Neural crest cell (in vitro differentiated cells): ENCODE measurements at regions not wholly inside any gene's neighbourhood (a gene's known extent, or its start where the extent isn't known, plus 50 kb on each side); places are given as distances from the start of the nearest gene placed in this dataset.
A peak's percentile ranks its signal among the peaks of the same experiment; 100 is the strongest.

Experiments
- DNase-seq: peaks from one replicate; pipeline ENCODE4 v3.0.0; 2021; ENCODE audit warnings: low read depth, mixed read lengths, low spot score
- H3K27ac Mint-ChIP-seq: one replicate; pipeline ENCODE4 v1.8.0; 2021; ENCODE audit warnings: mild to moderate bottlenecking, mixed read lengths; ENCODE audit not compliant: unreplicated experiment
- H3K27me3 Mint-ChIP-seq: 2 replicates; pipeline ENCODE4 v1.8.0; 2021; ENCODE audit warnings: low read depth, mild to moderate bottlenecking, mixed read lengths
- H3K36me3 Mint-ChIP-seq: 2 replicates; pipeline ENCODE4 v1.8.0; 2021; ENCODE audit warnings: low read depth, mild to moderate bottlenecking, mixed read lengths
- H3K4me1 Mint-ChIP-seq: 2 replicates; pipeline ENCODE4 v1.8.0; 2021; ENCODE audit warnings: mixed read lengths
- H3K4me3 Mint-ChIP-seq: one replicate; pipeline ENCODE4 v1.8.0; 2021; ENCODE audit warnings: mild to moderate bottlenecking, mixed read lengths
- H3K9me3 Mint-ChIP-seq: 2 replicates; pipeline ENCODE4 v1.8.0; 2021; ENCODE audit warnings: mixed read lengths
- TF ChIP-seq, protein P1 (sequence below): fragments of 200-600 bp; sonication (generic); conservative IDR thresholded peaks from 2 replicates; pipeline ENCODE4 v1.5.0; 2021; ENCODE audit warnings: antibody characterized with exemption, mild to moderate bottlenecking

DNA sequence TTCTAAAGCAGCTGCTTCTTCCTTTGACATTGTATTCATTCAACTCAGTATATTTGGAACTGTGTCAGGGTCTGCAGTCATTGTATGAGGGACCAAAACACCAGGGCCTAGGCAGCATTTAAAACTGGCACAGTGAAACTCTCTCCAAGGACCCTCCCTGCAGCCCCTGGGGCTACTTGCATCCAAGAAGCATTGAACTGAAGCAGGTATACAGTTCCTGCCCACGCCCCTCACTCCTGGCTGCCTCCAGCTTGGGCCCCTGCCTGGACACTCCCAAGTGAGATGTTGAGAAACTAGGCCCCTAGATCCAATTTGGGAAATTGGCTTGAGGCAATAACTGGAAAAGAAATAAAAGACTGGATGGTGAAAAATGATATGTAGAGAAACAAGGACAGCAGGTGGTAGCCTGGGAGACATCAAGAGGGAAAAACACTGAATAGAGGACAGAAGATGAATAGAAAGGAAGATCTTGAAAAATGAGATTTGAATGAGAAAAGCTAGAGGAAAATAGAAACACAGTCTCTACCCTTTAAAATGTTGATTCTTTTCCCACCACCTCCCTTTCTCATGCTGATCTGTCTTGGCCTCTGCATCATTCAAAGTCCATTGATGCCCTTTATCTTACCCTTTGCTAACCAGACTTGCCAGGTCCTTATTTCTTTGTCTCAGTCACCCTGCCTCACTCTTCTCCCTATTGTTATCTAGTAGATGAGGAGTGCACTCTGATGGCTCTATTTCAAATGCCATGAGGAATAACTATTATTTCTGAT is 368.8 kb upstream of the CDH8 start:
- H3K4me3 Mint-ChIP-seq, result no peak overlapping the region

DNA sequence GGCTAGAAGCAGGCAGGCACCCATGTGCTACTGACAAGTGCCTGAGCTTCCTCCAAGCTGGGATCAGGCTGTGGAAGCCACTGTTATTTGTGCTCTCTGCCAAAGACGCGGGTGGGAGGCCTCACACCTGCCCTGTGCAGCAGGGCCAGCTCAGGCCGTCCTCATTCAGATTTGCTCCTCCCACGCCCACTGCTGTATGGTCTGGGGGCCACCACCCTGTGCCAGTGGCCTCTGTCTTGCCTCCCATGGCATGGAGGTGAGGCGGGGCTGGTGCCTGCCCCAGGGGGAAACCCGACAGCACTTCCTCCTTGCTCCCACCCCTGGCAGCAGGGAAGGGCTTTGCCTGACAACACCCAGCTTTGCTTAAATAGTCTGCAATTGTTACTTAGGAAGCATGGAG is 356.5 kb upstream of the CDH8 start:
- TF ChIP-seq, protein P1, sequence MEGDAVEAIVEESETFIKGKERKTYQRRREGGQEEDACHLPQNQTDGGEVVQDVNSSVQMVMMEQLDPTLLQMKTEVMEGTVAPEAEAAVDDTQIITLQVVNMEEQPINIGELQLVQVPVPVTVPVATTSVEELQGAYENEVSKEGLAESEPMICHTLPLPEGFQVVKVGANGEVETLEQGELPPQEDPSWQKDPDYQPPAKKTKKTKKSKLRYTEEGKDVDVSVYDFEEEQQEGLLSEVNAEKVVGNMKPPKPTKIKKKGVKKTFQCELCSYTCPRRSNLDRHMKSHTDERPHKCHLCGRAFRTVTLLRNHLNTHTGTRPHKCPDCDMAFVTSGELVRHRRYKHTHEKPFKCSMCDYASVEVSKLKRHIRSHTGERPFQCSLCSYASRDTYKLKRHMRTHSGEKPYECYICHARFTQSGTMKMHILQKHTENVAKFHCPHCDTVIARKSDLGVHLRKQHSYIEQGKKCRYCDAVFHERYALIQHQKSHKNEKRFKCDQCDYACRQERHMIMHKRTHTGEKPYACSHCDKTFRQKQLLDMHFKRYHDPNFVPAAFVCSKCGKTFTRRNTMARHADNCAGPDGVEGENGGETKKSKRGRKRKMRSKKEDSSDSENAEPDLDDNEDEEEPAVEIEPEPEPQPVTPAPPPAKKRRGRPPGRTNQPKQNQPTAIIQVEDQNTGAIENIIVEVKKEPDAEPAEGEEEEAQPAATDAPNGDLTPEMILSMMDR, result no peak
- no peaks in the 10 kb centered on the region for H3K9me3 Mint-ChIP-seq
- H3K4me3 Mint-ChIP-seq, result no peak overlapping the region
- H3K36me3 Mint-ChIP-seq, result no peaks in the 10 kb centered on the region
- no peak for DNase-seq
- H3K4me1 Mint-ChIP-seq, result no peaks in the 10 kb centered on the region
- no peak overlapping the region for H3K27ac Mint-ChIP-seq
- H3K27me3 Mint-ChIP-seq, result no peaks in the 10 kb centered on the region

More for the DNA sequence above, 368.8 kb upstream of the CDH8 start:
- Mint-ChIP-seq H3K4me1 (peaks cover 8% of the 10 kb centered on the region), H3K9me3 (no peaks in the 10 kb centered on the region), H3K27ac (peak overlapping the region; percentile 92), H3K27me3 (no peaks in the 10 kb centered on the region), H3K36me3 (no peaks in the 10 kb centered on the region)
- TF ChIP-seq, protein P1, result no peak
- no peak for DNase-seq

DNA sequence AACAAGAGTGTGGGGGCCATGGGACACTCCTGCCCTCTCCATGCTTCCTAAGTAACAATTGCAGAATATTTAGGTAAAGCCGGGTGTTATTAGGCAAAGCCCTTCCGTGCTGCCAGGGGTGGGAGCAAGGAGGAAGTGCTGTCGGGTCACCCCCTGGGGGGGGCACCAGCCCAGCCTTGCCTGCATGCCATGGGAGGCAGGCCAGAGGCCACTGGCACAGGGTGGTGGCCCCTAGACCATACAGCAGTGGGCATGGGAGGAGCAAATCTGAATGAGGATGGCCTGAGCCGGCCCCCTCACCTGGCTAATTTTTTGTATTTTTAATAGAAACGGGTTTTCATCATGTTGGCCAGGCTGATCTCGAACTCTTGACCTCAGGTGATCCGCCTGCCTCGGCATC is 355.7 kb upstream of the CDH8 start:
- H3K9me3 Mint-ChIP-seq, result no peaks in the 10 kb centered on the region
- no peaks in the 10 kb centered on the region for H3K36me3 Mint-ChIP-seq
- no peak for DNase-seq
- no peak overlapping the region for H3K4me3 Mint-ChIP-seq
- no peaks in the 10 kb centered on the region for H3K27me3 Mint-ChIP-seq
- H3K4me1 Mint-ChIP-seq, result no peaks in the 10 kb centered on the region
- TF ChIP-seq, protein P1, result no peak
- no peak overlapping the region for H3K27ac Mint-ChIP-seq

DNA sequence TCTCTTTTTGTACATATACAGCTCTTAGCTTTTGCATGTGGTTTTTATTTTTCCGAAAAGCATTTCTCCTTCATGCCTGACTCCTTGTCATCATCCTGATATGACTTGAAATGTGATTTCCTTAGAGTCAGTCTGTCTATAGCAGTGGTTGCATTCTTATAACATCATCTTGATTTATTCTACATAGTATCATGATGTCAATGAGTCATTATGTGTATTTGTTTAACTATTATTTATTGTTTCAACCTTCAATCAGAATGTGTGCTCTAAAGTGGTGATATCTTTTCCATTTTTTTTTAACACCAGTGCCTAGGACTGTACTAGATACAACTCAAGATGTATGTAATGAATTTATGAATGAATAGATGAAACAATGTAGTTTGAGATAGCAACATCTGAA is 354.9 kb upstream of the CDH8 start:
- H3K4me3 Mint-ChIP-seq, result no peak overlapping the region

DNA sequence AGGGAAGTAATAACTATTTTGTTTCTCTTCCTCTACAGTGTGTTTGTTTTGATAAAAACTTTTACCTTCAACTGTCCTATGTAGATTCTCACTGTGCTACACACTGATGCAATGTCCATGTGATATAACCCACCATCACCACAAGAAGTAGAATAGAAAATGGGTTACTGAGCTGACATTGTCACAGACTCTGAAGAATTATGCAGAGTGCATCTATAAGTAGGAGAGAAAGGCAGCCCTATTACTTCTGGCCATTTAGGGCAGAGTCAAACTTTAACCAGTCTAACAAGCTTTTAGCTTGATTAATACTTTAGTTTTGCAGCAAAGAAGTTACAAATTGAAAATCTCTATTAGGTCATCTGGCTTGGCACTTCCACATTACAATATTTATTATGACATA is 354.0 kb upstream of the CDH8 start:
- Mint-ChIP-seq H3K36me3 (no peaks in the 10 kb centered on the region), H3K27me3 (no peaks in the 10 kb centered on the region), H3K4me3 (no peak overlapping the region), H3K9me3 (peaks cover 4% of the 10 kb centered on the region), H3K4me1 (no peaks in the 10 kb centered on the region), H3K27ac (no peak overlapping the region)
- no peak for DNase-seq
- TF ChIP-seq, protein P1, result no peak

More for the DNA sequence above, 354.9 kb upstream of the CDH8 start:
- no peak overlapping the region for H3K27ac Mint-ChIP-seq
- peaks cover under 1% of the 10 kb centered on the region for H3K9me3 Mint-ChIP-seq
- TF ChIP-seq, protein P1, result no peak
- no peaks in the 10 kb centered on the region for H3K4me1 Mint-ChIP-seq
- H3K36me3 Mint-ChIP-seq, result no peaks in the 10 kb centered on the region
- no peaks in the 10 kb centered on the region for H3K27me3 Mint-ChIP-seq
- DNase-seq, result no peak
